HCT116 (cell line): ENCODE measurements at regions not wholly inside any gene's neighbourhood (a gene's known extent, or its start where the extent isn't known, plus 50 kb on each side); places are given as distances from the start of the nearest gene placed in this dataset.

Experiments used
- ATAC-seq: fragments of 200-7000 bp; cut with Tn5 transposase; 2 replicates; pipeline ENCODE4 v1.9.1; 2020; ENCODE audit warnings: mild to moderate bottlenecking, moderate library complexity
- BruUV-seq: library from RNA; stranded (reverse); fragments of 400-500 nt; replicated peaks from 2 replicates; lab custom pipeline; 2021; lab: Mats Ljungman, UMichigan
- CTCF ChIA-PET: fragments of 300-600 bp; sonication (Branson Sonifier 250); formaldehyde crosslinking; loops from one replicate; lab custom pipeline; 2021; ENCODE audit warnings: antibody characterized with exemption; lab: Charles Lee
- POLR2A ChIA-PET: fragments of 300-600, 350-600 bp; sonication (Branson Sonifier 250); formaldehyde crosslinking; loops from one replicate; lab custom pipeline; 2021; ENCODE audit warnings: antibody characterized with exemption; lab: Charles Lee
- RAD21 ChIA-PET, 2 experiments: fragments of 300-600 bp; sonication (Branson Sonifier 250); formaldehyde crosslinking; loops; one replicate each; lab custom pipeline; 2023; ENCODE audit warnings: low total read pairs in 2 of 2; ENCODE audit not compliant: uncharacterized antibody in 2 of 2, unreplicated experiment in 2 of 2, low non-redundant PET in 1 of 2; lab: Charles Lee
- DNase-seq: peaks from one replicate; pipeline ENCODE4 v3.0.0-alpha.2; 2010; ENCODE audit warnings: low read depth, low spot score
- H2AFZ ChIP-seq: fragments of 200-600 bp; shearing (Covaris generic), sonication (generic); 2 replicates; pipeline ENCODE4 v1.6.1; 2017; ENCODE audit warnings: low read depth, mixed run types, mixed read lengths, antibody characterized with exemption, low read length; ENCODE audit not compliant: poor library complexity, severe bottlenecking
- H3K27ac ChIP-seq: 2 replicates; pipeline ENCODE4 v1.5.1; 2012; ENCODE audit warnings: low read depth, low read length
- H3K27me3 ChIP-seq: fragments of 200-600 bp; sonication (generic); 2 replicates; pipeline ENCODE4 v1.6.1; 2016; ENCODE audit warnings: mixed run types, low read length, mixed read lengths; ENCODE audit not compliant: insufficient read depth
- H3K36me3 ChIP-seq, 2 experiments: fragments of 200-500 bp in 1 of 2; fragments of 200-600 bp in 1 of 2; sonication (Bioruptor generic) in 1 of 2; sonication (generic) in 1 of 2; 2 replicates each; pipeline versions ENCODE4 v1.5.1 to v1.6.1; 2014 to 2016; ENCODE audit warnings: low read length in 2 of 2, inconsistent platforms in 1 of 2, mixed read lengths in 1 of 2, mixed run types in 1 of 2; ENCODE audit not compliant: insufficient read depth in 2 of 2, control insufficient read depth in 1 of 2
- H3K4me1 ChIP-seq, 2 experiments: fragments of 200-600 bp in 1 of 2; sonication (generic) in 1 of 2; 2 replicates each; pipeline versions ENCODE4 v1.5.1 to v1.6.1; 2012 to 2017; ENCODE audit warnings: low read length in 2 of 2, inconsistent platforms in 1 of 2, mild to moderate bottlenecking in 1 of 2, mixed read lengths in 1 of 2, mixed run types in 1 of 2, moderate library complexity in 1 of 2; ENCODE audit not compliant: insufficient read depth in 2 of 2, control insufficient read depth in 1 of 2
- H3K4me2 ChIP-seq: fragments of 200-600 bp; sonication (generic); 2 replicates; pipeline ENCODE4 v1.6.1; 2017; ENCODE audit warnings: mixed run types, low read length, mixed read lengths
- H3K4me3 ChIP-seq, 2 experiments: fragments of 200-600 bp in 1 of 2; sonication (generic) in 1 of 2; replicated peaks in 1 of 2; 2 replicates each; pipeline ENCODE4 v1.5.1; 2011 to 2016; ENCODE audit warnings: low read length in 2 of 2, control low read depth in 1 of 2, low read depth in 1 of 2, mild to moderate bottlenecking in 1 of 2, mixed read lengths in 1 of 2, mixed run types in 1 of 2
- H3K79me2 ChIP-seq: fragments of 200-600 bp; sonication (generic); 2 replicates; pipeline ENCODE4 v1.6.1; 2017; ENCODE audit warnings: mild to moderate bottlenecking, mixed run types, low read length, moderate library complexity, mixed read lengths; ENCODE audit not compliant: insufficient read depth
- H3K9ac ChIP-seq: fragments of 200-600 bp; sonication (generic); 2 replicates; pipeline ENCODE4 v1.6.1; 2016; ENCODE audit warnings: low read length, mixed read lengths
- H3K9me2 ChIP-seq: fragments of 200-600 bp; sonication (generic), shearing (Covaris generic); 2 replicates; pipeline ENCODE4 v1.6.1; 2017; ENCODE audit warnings: mixed run types, mild to moderate bottlenecking, moderate library complexity; ENCODE audit not compliant: insufficient read depth
- H3K9me3 ChIP-seq, 2 experiments: fragments of 200-500 bp in 1 of 2; fragments of 200-600 bp in 1 of 2; sonication (Bioruptor generic) in 1 of 2; sonication (generic) in 1 of 2; 2 replicates each; pipeline ENCODE4 v1.6.1; 2014 to 2017; ENCODE audit warnings: low read length in 2 of 2, mixed read lengths in 2 of 2, inconsistent platforms in 1 of 2, low read depth in 1 of 2, mild to moderate bottlenecking in 1 of 2, mixed run types in 1 of 2, moderate library complexity in 1 of 2; ENCODE audit not compliant: control insufficient read depth in 1 of 2, insufficient read depth in 1 of 2
- H4K20me1 ChIP-seq: fragments of 200-600 bp; sonication (generic), shearing (Covaris generic); 2 replicates; pipeline ENCODE4 v1.6.1; 2017; ENCODE audit warnings: mixed run types, mild to moderate bottlenecking, moderate library complexity; ENCODE audit not compliant: insufficient read depth
- ATF3 ChIP-seq: IDR thresholded peaks from 2 replicates; pipeline ENCODE4 v1.6.1; 2012
- CEBPB ChIP-seq: IDR thresholded peaks from 2 replicates; pipeline ENCODE4 v1.6.1; 2012; ENCODE audit warnings: low read depth
- CTCF ChIP-seq, 3 experiments: fragments of 200-600 bp in 1 of 3; sonication (generic) in 1 of 3; IDR thresholded peaks in 2 of 3; conservative IDR thresholded peaks in 1 of 3; 2 replicates each; pipeline ENCODE4 v1.5.1; 2012 to 2017; ENCODE audit warnings: low read depth in 2 of 3, low read length in 2 of 3, antibody characterized with exemption in 1 of 3, borderline replicate concordance in 1 of 3, control low read depth in 1 of 3, mild to moderate bottlenecking in 1 of 3, mixed read lengths in 1 of 3, mixed run types in 1 of 3, moderate library complexity in 1 of 3; ENCODE audit not compliant: insufficient read depth in 1 of 3
- EGR1 ChIP-seq: IDR thresholded peaks from 2 replicates; pipeline ENCODE4 v1.6.1; 2012; ENCODE audit warnings: low read depth
- ELF1 ChIP-seq: IDR thresholded peaks from 2 replicates; pipeline ENCODE4 v1.6.1; 2012; ENCODE audit warnings: low read depth, borderline replicate concordance
- EZH2 ChIP-seq: fragments of 200-600 bp; sonication (generic); IDR thresholded peaks from 2 replicates; pipeline ENCODE4 v1.6.1; 2017; ENCODE audit warnings: antibody characterized with exemption, mixed run types
- EZH2phosphoT487 ChIP-seq: fragments of 200-600 bp; IDR thresholded peaks from 2 replicates; pipeline ENCODE4 v1.6.1; 2018; ENCODE audit warnings: antibody characterized with exemption, borderline replicate concordance
- JUND ChIP-seq: IDR thresholded peaks from 2 replicates; pipeline ENCODE4 v1.6.1; 2012
- POLR2A ChIP-seq: IDR thresholded peaks from 2 replicates; pipeline ENCODE4 v1.7.0; 2011; ENCODE audit warnings: borderline replicate concordance; ENCODE audit not compliant: insufficient read depth, insufficient read length; ENCODE audit errors: extremely low read depth
- POLR2AphosphoS5 ChIP-seq: IDR thresholded peaks from 2 replicates; pipeline ENCODE4 v1.6.1; 2011; ENCODE audit warnings: mild to moderate bottlenecking, low read depth, low read length, moderate library complexity
- SIN3A ChIP-seq: IDR thresholded peaks from 2 replicates; pipeline ENCODE4 v1.6.1; 2012; ENCODE audit warnings: low read depth
- SP1 ChIP-seq: IDR thresholded peaks from 2 replicates; pipeline ENCODE4 v1.6.1; 2012; ENCODE audit warnings: low read depth
- SRF ChIP-seq: IDR thresholded peaks from 2 replicates; pipeline ENCODE4 v1.6.1; 2012; ENCODE audit warnings: low read depth
- TCF7L2 ChIP-seq: IDR thresholded peaks from 2 replicates; pipeline ENCODE4 v1.7.0; 2011; ENCODE audit warnings: borderline replicate concordance, inconsistent platforms; ENCODE audit not compliant: insufficient read depth, insufficient read length; ENCODE audit errors: extremely low read depth
- ZBTB33 ChIP-seq: IDR thresholded peaks from 2 replicates; pipeline ENCODE4 v1.6.1; 2011; ENCODE audit warnings: mild to moderate bottlenecking, low read length, moderate library complexity; ENCODE audit not compliant: insufficient replicate concordance; ENCODE audit errors: extremely low read depth
- ZNF274 ChIP-seq: fragments of 200-500 bp; sonication (Bioruptor generic); IDR thresholded peaks from 2 replicates; pipeline ENCODE4 v1.6.1; 2014; ENCODE audit warnings: mild to moderate bottlenecking, low read depth, low read length, inconsistent platforms
- intact Hi-C: fragments of 100-400 bp; cut with micrococcal nuclease; formaldehyde crosslinking; loops from 2 replicates; pipeline ENCODE4 v1.10.0; 2022

- intact Hi-C loops, result no loop called here
- DNase-seq, result no peak
- H3K36me3 ChIP-seq, result no peaks in the 10 kb centered on the region
- no TSS peak for BruUV-seq
- H3K9me2 ChIP-seq, result no peaks in the 10 kb centered on the region
- no peaks in the 10 kb centered on the region for H3K79me2 ChIP-seq
- ChIA-PET POLR2A (no interaction called here), CTCF (no interaction called here)
- H4K20me1 ChIP-seq, result no peaks in the 10 kb centered on the region
- H3K4me2 ChIP-seq, result no peak overlapping the region
- no peaks in the 10 kb centered on the region for H3K9me3 ChIP-seq
- no peak overlapping the region for H3K27ac ChIP-seq
- no peak for TF ChIP-seq TCF7L2
- TF ChIP-seq SIN3A, result no peak
- no peak for TF ChIP-seq ZNF274
- TF ChIP-seq SRF, result no peak
- TF ChIP-seq CEBPB, result no peak
- TF ChIP-seq SP1, result no peak
- no peak for TF ChIP-seq ZBTB33
- TF ChIP-seq EZH2phosphoT487, result no peak
- TF ChIP-seq, all 23 proteins: peak for 0
- no peak overlapping the region for H2AFZ ChIP-seq
- RAD21 ChIA-PET, result no interaction called here
- H3K4me1 ChIP-seq, result peaks cover 0 to 7% of the 10 kb centered on the region in 2 experiments; a peak in 1 of 4 replicates
- H3K4me3 ChIP-seq, result no peak overlapping the region
- ATAC-seq, result no peak
- H3K27me3 ChIP-seq, result no peaks in the 10 kb centered on the region
- no peak overlapping the region for H3K9ac ChIP-seq
Observed at GRCh38 chr6:151716526-151716932, 91.0 kb upstream of the ESR1 start.

- DNase-seq, result no peak
- H3K9me2 ChIP-seq, result no peaks in the 10 kb centered on the region
- no peak overlapping the region for H3K4me3 ChIP-seq
- peaks cover 0 to 7% of the 10 kb centered on the region in 2 experiments; a peak in 1 of 4 replicates for H3K4me1 ChIP-seq
- no peak overlapping the region for H2AFZ ChIP-seq
- ATAC-seq, result no peak
- RAD21 ChIA-PET, result no interaction called here
- no peaks in the 10 kb centered on the region for H4K20me1 ChIP-seq
- CTCF ChIA-PET, result no interaction called here
- H3K9ac ChIP-seq, result no peak overlapping the region
- intact Hi-C loops, result no loop called here
- H3K27me3 ChIP-seq, result no peaks in the 10 kb centered on the region
- H3K27ac ChIP-seq, result no peak overlapping the region
- no TSS peak for BruUV-seq
- H3K9me3 ChIP-seq, result no peaks in the 10 kb centered on the region
- POLR2A ChIA-PET, result no interaction called here
- H3K4me2 ChIP-seq, result no peak overlapping the region
- no peaks in the 10 kb centered on the region for H3K79me2 ChIP-seq
- H3K36me3 ChIP-seq, result no peaks in the 10 kb centered on the region
- TF ChIP-seq CTCF (IDR thresholded peaks at IDR 0.05 in 2 of 3, conservative IDR thresholded peaks at IDR 0.05 in 1 of 3; ENCODE audit: borderline replicate concordance in 1 of 3, insufficient read depth in 1 of 3, low read depth in 2 of 3, low read length in 2 of 3), result no peak
- no peak for TF ChIP-seq ZNF274
- no peak for TF ChIP-seq EGR1
- TF ChIP-seq ATF3, result no peak
- TF ChIP-seq POLR2AphosphoS5, result no peak
- TF ChIP-seq EZH2, result no peak
- no peak for TF ChIP-seq SRF
- no peak for TF ChIP-seq JUND
- TF ChIP-seq POLR2A, result no peak
- TF ChIP-seq ELF1, result no peak
- no peak for TF ChIP-seq SP1
- no peak for TF ChIP-seq SIN3A
- TF ChIP-seq TCF7L2, result no peak
Observed at GRCh38 chr6:151719070-151719469, 88.4 kb upstream of the ESR1 start.
